SW 1271 (cell line): ENCODE measurements at regions not wholly inside any gene's neighbourhood (a gene's known extent, or its start where the extent isn't known, plus 50 kb on each side); places are given as distances from the start of the nearest gene placed in this dataset.

Experiments used
- DNase-seq, 2 experiments: peaks; one replicate each; lab custom pipeline; 2025; lab: John Stamatoyannopoulos, UW

DNA sequence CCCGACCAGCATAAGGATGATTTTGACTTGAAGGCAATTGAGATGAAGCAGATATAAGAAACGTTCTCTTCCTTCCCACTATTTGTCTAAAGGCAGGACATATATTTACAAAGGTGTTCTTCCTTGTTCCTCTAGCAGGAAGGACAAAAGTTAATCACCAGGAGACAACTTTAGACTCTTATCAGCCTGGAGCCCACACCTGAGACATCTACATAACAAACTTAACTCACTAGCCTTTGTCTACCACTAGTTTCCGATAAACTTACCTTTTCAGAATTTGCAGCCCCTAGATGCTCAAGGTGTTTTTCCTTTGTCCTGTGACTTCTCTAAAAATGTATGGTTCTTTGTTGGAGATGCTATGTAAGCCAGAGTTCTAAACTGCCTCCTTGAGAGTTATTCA is 1047.8 kb upstream of the NXPH2 start:
- DNase-seq: no peak

DNA sequence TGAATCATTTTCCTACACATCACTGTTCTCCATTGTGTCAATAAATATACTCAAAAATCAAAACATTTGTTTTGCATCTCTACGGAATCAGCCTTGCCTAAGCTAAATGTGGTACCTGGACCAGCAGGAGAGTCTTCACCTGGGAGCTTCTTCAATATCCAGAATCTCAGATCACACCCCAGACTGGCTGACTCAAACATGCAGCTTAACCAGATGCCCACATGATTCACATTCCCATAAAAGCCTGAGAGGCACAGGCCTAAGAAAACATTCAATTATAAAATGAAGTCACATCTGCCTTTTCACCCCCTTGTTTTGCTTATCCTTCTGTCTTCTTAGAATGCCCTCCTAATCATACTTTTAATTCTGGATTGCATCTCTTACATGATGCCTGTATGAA is 1045.5 kb upstream of the NXPH2 start:
- DNase-seq: no peak

DNA sequence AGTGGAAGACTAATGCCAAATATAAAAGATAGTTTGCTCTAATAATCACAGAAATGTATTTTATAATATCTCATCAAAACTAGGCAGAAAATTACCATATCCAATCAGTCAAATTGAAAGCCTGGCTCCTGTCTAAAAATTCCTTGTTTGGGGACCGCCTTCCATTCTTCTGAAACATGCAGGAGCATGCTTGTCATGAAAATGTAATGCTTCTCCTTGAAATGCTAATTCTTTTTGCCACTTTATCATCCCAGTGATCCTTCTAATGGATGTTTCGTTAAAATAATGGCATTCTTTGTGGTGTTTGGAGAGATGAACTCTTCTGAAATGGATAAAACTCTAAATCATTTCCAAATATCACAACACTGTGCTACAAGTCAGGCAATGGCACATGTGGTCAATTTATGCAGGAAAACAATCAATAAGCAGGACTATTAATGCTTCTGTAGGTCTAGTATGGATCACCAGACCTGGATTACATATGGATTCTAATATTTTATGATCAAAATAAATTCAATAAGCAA is 1039.1 kb upstream of the NXPH2 start:
- DNase-seq: no peak

DNA sequence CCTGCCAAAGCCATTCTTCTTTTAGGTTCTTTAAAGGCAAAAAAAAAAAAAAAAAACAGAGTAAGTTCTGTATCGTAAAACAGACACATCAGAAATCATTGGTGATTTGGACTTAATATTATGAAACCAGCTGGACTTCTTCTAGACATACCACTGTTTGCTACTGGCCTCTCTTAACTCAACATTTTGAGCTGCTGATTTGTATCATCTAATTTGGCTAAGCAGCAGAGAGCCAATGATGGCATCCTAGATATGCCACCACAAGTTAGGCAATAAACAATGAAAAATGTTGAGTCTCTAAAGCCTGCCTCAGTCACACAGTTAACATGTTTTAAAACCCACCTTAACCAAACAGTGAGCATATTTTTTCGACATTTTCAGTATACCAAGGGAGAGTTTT is 1034.3 kb upstream of the NXPH2 start:
- DNase-seq: no peak

DNA sequence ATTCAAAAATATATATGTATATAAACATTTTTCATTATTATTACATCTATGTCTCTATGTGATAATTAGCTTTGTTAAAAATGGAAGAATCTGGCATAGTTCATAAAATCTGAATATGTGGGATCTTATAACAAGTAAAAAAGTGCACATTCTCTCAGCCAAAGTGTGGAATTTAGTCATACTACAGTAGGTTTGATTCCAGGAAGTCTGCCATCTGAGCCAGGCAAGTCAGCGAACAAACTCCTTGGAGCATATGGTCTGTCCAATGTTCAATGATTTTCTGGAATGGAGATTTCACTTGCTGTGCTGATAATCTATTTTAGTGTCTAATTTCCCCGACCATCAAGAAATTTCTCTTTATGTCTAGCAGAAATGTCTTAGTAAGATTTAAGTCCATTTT is 1033.2 kb upstream of the NXPH2 start:
- DNase-seq: no peak

DNA sequence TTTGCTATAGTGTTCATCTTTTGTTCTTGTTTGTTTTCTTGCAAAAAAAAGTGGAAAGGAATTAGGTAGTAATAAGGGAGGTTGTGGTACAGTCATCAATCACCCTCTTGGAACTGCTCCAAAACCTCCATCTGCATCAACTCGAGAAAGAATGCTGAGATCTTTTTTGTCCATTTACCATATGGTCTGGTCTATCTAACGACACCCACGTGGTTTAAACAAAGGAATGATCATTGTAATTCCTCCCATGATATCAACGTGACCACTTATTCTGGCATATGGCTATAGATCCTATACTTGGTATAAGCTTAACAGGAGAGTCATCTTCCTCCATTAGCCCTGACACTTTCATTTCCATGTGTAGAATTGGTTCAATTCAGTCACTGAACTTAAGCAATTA is 1025.3 kb upstream of the NXPH2 start:
- no peak for DNase-seq

DNA sequence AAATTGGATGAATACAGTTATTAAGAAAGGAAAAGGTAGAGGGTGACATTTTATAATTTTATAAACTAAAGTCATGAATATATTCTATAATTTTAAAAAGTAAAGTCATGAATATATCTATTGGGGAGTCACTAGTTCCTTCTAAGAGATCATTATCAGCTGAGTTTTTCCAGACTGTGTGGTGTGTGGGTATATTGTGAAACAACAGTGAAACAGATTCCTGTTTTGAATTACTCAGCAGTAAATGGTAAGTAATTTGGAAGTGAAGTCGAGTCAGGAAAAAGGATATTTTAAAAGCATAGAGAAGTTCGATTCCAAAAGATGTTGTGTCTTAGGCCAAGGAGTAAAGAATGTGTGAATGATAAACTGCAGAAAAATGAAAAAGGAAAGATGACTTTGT is 1018.2 kb upstream of the NXPH2 start:
- DNase-seq: no peak

DNA sequence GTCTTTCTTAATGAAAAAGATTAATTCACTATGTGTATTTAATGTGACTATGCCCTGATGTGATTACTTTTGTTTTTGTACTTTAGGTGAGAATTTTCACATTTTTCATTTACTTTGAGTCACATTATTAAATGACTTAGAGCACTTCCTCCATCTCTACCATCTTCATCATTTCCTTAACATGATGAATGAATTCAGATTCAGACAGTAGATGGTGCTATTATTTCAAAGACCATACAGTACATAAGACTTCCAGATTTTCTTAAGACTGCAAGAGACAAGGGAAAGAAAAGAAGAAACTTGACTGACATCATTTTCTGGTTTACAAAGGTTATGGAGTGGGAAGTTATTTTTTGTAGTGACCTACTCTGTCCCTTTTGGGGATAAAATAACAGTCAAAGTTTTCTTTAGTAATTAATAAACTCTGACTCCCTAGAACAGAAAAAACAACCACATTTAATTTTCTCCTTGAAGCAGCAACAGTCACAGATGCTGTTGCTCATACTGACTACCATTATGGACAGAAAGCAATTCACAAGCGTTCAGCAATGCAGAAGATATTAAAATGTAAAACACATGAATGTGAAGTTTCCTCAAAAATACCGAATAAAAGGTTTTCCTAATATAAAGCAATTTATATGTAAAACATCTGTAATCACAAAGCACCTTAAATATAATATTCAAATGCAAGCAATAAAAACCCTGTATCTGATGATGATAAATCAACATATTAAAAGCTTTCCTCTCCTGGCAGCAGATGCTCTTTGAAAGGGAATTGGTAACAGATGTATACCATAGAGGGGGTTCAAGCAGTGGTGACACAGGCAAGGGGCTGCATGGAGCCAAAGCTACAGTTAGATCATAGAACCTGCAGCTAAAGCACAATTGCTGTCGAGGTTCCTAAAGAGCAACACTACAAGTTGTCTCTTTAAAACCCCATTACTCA is 1010.9 kb upstream of the NXPH2 start:
- peak; percentile 0 to 66 for DNase-seq

DNA sequence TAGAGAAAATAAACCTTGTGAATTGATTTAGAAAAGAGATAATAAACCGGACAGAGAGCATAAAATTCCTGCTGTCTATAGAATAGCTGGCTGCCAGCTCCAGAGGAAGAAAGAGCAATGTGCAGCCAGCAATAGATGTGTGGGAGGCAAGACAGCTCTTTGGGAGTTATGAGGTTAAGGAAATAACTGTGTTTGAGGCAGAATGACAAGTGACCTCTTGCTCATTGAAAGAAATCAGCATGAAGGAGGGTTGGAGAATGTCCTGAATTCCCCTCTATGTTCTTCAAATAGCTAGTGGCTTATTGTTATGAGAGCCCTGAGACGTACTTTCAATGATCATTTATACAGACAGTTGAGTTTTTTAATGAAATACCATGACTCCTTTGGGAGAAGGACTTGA is 1009.9 kb upstream of the NXPH2 start:
- no peak for DNase-seq

DNA sequence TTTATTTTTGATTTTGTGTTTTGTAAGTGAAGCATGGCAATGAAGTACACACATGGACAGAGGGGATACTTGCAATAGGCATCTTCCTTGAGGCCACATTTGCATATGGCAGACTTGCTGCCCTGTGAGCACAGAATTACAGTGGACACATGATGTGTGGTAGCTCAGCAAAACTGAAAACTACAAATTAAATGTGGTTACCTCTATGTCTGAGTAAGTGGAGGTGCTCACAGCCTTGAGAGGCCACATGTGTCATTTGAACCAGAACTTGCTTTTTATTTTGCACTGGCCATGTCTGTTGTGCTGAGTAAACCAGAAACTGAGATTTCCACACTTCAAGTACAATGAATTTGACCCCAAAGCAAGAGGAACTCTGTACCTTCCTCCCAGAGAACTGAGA is 998.5 kb upstream of the NXPH2 start:
- DNase-seq: no peak

DNA sequence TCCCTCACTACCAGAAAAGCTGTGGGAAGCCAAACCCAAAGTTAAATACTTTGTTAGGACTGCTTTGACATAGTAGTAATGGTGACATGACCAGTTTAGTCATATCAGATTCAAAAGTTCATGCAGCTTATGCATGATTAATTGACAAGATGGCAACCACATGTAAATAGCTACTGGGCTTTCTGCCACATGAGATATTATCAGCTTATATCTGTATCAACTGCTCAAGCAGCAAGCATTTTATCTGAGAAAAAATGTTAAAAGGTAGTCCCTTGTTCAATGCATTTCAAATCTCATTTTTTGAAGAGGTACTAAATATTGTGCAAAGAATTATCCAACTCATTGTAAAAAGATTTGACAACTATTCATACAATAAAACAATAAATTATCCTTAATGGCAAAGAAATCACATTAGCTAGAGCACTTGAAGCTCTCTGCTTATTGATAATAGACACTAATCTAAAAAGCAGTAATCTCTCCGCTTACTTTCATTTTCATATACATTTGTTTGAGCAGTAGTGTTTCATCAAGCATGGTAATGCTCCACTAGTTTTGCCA is 993.6 kb upstream of the NXPH2 start:
- no peak for DNase-seq

DNA sequence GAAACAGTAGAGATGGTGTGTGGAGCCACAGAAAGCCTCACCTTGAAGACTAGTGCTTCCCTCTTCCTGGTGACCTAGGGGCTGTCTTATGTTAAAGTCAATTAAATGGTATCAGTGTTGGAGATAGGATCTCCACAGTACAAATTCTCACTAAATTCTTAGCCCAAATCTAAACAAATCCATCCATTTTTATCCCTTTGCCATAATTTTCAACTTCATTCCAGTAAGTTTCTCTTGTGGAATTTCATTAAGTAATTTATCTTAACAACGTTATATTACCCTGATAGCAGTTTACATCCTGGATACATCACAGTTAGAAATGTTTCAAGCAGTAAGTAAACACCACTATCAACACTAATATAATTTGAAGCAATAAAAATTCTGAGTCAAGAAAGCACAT is 989.4 kb upstream of the NXPH2 start:
- DNase-seq: no peak

DNA sequence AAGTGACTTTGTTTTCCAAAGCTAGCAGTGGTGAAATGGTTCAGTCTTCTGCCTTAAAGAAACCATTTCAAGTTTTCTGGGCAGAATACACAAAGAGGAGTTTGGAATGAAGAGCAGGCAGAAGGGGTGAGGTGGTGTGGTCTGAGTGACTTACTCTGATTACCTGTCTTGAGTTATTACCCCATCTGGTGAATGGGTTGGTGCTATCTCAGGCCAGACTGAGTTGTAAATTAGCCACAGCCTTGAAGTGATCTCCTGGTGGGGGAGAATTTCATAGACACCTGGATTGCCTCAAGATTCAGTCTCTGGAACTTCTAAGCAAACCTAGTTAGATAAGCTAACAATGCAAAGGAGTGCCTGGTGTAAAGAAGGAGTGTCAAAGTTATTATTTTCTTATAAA is 983.5 kb upstream of the NXPH2 start:
- DNase-seq: no peak

DNA sequence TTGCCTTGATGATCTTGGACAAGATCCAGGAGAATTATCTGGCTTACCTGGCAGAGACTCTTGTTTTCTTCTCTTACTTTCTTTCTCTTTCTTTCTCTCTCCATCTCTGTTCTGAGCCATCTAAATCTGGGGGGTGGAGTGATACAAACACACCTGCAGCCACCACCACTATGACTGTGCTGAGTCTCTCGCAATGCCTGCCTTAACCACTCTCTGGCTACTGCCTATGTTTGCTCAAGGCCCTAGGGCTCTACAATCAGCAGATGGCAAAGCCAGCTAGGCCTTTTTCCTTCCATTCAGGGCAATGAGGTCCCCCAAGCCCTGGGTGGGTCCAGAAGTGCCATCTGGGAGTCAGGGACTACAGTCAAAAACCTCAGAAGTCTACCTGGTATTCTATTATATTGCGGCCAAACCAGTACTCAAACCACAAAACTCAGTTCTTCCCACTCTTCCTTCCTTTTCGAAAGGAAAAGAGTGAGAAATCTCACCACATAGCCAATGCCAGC is 978.9 kb upstream of the NXPH2 start:
- DNase-seq: no peak

DNA sequence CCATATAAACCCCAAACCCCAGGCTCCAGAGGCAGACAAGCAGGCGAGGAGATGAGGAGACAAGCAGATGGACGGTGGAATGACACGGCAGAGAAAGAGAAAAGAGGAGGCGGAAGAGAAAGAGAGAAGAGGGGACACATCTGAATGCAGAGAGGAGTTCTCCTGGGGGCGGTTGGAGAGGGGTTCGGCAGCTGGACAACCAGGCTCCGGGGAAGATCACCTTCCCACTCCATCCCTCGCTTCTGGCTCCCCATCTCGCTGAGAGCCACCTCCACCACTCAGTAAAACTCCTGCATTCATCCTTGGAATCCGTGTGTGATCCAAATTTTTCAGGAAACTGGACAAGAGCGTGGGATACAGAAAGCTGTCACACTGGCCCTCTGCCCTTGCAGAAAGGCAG is 966.7 kb upstream of the NXPH2 start:
- DNase-seq: no peak

DNA sequence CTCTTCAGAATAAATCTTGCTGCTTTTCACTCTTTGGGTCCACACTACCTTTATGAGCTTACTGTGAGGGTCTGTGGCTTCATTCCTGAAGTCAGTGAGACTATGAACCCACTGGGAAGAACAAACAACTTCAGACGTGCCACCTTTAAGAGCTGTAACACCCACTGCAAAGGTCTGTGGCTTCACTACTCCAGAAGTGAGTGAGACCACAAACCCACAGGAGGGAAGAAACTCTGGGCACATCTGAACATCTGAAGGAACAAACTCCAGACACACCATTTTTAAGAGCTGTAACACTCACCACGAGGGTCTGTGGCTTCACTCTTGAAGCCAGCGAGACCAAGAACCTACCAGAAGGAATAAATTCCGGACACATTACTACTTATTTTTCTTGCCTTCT is 964.1 kb upstream of the NXPH2 start:
- no peak for DNase-seq

DNA sequence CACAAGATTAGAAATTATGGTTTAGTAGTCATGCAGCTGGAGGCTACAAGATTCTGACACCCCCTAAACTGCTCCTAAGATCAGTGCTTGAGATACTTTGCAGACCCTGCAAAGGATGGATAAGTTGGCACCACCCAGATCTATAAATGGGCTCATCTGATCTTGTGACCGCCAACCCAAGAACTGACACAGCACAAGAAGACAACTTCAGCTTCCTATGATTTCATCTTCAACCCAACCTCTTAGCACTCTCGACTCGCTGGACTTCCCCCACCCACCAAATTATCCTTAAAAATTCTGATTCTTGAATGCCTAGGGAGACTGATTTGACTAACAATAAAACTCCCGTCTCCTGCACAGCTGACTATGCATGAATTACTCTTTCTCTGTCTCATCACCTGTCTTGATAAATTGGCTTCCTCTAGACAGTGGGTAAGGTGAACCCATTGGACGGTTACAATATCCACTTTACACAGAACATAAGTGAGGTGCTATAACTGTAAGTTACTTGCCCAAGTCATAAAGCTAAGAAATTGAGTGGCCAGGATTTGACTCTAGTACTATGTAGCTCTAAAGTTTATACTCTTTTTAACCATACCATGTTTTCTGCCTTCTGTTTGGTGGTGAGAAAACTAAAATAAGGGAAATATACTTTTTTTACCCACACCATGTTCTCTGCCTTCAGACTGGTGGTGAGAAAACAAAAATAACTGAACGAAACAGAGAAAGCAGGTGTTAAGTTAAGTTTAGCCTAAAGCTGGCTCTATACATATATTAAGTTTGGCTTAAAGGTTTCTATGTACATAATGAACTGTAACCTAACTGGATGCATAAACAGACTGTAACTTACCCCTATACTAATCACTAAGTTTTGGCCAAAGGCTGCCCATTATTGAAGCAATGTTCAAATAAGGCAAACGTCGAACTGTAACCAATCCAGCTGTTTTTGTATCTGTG is 962.3 kb upstream of the NXPH2 start:
- DNase-seq: no peak

DNA sequence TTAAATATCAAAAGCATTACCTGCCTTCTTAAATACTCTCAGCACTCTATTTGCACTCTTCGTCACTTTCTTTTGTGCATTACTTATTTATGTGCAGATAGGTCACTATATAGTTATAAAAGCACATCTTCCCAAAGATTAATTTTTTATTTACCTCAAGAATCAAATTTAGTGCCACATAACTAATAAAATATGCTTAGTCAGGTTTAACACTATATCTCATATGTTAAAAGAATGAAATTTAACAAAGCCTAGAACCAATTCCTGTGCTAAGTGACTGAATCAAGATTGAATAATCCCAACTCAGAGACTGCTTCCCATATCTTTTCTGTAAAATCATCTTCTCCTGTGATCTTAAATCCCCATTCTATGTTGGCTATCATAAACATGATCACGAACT is 957.5 kb upstream of the NXPH2 start:
- no peak for DNase-seq

DNA sequence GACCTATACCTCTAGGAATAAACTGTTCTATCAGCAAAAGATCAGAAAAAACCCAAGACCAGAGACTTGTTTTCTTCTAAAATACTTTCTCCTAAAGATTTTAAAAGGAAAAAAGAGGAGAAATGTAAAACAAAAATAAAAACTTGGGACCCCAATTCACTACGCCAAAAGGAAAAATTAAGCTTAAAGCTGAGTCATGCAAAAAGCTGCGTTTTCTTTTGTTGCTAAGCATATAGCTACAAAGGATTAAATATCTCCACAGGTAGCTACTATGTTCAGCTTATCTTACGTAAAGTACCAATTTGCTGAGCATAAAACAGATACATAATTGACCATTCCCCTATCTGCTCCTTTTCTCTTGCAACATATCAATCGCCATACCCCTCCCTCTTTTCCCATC is 950.0 kb upstream of the NXPH2 start:
- no peak for DNase-seq

DNA sequence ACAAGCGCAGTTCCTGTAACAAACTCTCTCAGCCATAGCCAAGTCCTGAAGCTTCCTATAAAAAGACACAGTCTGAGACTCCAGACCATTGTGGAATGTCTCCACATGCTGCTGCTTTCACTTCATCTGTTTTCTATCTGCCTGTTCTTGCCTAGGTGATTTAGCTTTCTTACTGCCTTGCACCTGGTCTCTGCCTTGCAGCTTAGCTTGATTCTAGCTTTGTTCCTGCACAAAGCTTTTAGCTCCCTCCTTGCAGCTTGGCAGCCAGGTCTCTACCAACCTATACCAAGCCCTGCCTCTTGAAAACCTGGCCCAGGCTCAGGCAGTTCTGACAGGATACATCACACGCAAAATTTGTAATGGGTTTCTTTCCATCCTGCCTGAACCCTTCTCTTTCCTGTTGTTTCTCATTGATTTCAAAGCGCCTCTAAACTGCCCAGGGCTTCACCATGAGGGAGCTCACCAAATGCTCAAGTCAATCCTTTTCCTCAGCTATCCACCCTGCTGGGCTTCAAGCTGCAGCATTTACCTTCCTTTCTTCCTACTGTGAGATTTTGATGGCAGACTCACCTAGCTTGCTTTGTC is 941.3 kb upstream of the NXPH2 start:
- no peak for DNase-seq

DNA sequence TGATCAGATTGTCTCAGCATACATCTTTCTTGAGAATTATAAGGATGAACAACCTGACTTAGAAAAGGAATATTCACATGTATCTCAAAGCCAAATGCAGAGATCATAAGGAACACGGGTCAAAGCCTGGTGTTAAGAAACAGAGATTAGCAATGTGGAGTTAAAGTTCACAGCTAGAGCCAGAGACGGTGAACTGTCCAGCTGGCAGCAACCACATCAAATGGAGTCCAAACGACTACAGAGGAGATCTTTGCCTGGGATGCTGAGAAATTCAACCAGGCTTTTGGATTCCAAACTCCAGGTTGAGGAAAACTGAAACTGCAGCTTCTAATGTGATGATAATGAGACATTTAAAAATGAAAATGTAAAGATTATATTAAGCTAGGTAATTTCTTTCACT is 939.9 kb upstream of the NXPH2 start:
- no peak for DNase-seq

DNA sequence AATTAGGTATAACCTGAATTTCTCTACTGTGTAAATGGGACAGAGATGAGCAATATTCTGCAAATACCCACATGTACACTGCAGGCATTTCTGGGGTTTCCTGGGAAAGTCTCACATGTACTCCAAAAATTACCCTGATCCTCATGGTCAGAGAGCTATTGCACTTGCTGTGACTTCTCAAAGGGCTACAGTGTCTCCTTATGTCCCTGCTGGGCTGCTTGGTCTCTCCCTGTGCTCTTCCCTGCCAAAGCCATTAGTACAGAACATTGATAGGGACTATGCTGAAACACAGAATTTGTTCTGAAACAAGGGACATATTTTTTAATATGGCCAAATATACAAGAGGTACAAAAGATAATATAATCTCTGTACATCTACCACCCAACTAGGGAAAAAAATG is 924.4 kb upstream of the NXPH2 start:
- no peak for DNase-seq
